ENCODE measurements at regions not wholly inside any gene's neighbourhood (a gene's known extent, or its start where the extent isn't known, plus 50 kb on each side); places are given as distances from the start of the nearest gene placed in this dataset.
A peak's percentile ranks its signal among the peaks of the same experiment; 100 is the strongest.

DNA sequence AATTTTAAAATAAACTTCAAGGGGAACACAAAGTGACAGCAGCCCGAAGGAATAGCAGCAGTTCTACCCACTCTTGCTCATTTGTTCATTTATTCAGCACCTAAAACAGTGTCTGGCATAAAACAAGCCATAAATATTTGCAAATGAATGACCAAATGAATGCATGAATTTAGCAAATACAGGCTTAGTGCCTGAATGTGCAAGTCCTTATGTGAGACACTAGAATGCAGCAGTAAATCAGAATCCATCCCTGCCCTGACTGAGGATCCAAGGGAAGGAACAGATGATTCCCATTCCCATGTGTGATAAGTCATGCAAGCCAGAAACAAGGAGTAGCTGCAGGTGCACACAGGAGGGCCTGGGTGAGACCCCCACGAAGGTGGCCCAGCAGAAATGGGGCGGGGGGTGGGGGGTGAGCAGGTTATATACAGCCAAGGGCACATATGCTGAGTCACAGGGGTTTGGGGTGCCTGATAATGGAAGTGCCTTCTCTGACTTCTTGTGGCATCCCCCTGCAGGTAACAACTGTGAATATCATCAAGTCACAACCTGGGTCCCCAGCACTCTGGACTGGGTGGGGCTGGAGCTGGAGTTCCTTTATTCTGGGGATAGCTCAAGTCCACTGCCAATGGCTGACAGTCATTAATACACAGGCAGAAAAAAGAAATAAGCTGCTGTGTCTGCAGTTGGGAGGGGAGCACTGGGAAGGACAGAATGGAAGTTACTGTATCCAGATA, 311.9 kb downstream of the TXNL1 start:
- no peaks in the 10 kb centered on the region for H3K79me1 ChIP-seq (ENCODE audit: low read depth in 1 of 2, low read length in 2 of 2)
- TF ChIP-seq RAD21 (IDR thresholded peaks at IDR 0.05; ENCODE audit: low read length) (no peak), CEBPB (IDR thresholded peaks at IDR 0.05; ENCODE audit: low read depth, low read length) (no peak), BHLHE40 (IDR thresholded peaks at IDR 0.05; ENCODE audit: low read depth, low read length) (no peak), CHD1 (IDR thresholded peaks at IDR 0.05; ENCODE audit: low read depth, low read length) (no peak), NFE2L2 (IDR thresholded peaks at IDR 0.05; ENCODE audit: low read depth, low read length) (no peak), MAFK (IDR thresholded peaks at IDR 0.05; ENCODE audit: low read depth, low read length) (no peak), RFX5 (IDR thresholded peaks at IDR 0.05; ENCODE audit: low read depth, low read length) (no peak), POLR2A (IDR thresholded peaks at IDR 0.05; ENCODE audit: low read depth, low read length) (no peak), RCOR1 (IDR thresholded peaks at IDR 0.05; ENCODE audit: insufficient replicate concordance, low read length) (no peak), MXI1 (IDR thresholded peaks at IDR 0.05; ENCODE audit: borderline replicate concordance, low read depth, low read length) (no peak), FOS (IDR thresholded peaks at IDR 0.05; ENCODE audit: low read depth, low read length) (no peak)
- TF ChIP-seq, protein P1, sequence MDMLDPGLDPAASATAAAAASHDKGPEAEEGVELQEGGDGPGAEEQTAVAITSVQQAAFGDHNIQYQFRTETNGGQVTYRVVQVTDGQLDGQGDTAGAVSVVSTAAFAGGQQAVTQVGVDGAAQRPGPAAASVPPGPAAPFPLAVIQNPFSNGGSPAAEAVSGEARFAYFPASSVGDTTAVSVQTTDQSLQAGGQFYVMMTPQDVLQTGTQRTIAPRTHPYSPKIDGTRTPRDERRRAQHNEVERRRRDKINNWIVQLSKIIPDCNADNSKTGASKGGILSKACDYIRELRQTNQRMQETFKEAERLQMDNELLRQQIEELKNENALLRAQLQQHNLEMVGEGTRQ (IDR thresholded peaks at IDR 0.05; ENCODE audit: low read depth, low read length), result no peak
- TF ChIP-seq, protein P2, sequence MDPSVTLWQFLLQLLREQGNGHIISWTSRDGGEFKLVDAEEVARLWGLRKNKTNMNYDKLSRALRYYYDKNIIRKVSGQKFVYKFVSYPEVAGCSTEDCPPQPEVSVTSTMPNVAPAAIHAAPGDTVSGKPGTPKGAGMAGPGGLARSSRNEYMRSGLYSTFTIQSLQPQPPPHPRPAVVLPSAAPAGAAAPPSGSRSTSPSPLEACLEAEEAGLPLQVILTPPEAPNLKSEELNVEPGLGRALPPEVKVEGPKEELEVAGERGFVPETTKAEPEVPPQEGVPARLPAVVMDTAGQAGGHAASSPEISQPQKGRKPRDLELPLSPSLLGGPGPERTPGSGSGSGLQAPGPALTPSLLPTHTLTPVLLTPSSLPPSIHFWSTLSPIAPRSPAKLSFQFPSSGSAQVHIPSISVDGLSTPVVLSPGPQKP (IDR thresholded peaks at IDR 0.05; ENCODE audit: borderline replicate concordance, low read depth, low read length), result no peak
- TF ChIP-seq, protein P3, sequence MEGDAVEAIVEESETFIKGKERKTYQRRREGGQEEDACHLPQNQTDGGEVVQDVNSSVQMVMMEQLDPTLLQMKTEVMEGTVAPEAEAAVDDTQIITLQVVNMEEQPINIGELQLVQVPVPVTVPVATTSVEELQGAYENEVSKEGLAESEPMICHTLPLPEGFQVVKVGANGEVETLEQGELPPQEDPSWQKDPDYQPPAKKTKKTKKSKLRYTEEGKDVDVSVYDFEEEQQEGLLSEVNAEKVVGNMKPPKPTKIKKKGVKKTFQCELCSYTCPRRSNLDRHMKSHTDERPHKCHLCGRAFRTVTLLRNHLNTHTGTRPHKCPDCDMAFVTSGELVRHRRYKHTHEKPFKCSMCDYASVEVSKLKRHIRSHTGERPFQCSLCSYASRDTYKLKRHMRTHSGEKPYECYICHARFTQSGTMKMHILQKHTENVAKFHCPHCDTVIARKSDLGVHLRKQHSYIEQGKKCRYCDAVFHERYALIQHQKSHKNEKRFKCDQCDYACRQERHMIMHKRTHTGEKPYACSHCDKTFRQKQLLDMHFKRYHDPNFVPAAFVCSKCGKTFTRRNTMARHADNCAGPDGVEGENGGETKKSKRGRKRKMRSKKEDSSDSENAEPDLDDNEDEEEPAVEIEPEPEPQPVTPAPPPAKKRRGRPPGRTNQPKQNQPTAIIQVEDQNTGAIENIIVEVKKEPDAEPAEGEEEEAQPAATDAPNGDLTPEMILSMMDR (conservative IDR thresholded peaks at IDR 0.05; ENCODE audit: low read depth, low read length), result no peak
- H3K9me1 ChIP-seq (ENCODE audit: insufficient read depth, low read length), result peaks cover 4% of the 10 kb centered on the region; the same call in 1 of the 2 replicates
- 0 out of 2 replicates have a peak overlapping the region, but pooled peaks have one; percentile 23 for H4K5ac ChIP-seq (ENCODE audit: low read depth, low read length)
- no peaks in the 10 kb centered on the region for H3K27me3 ChIP-seq (ENCODE audit: control insufficient read depth, insufficient read depth, low read length)
- no TSS peak for BruUV-seq (replicated peaks)
- H2AK9ac ChIP-seq (replicated peaks; ENCODE audit: low read depth, low read length, poor library complexity), result no peak overlapping the region
- peak overlapping the region; percentile 51; the same call in 1 of the 2 replicates for H2BK120ac ChIP-seq (ENCODE audit: low read depth, low read length)
- H3K9me3 ChIP-seq (ENCODE audit: control insufficient read depth, insufficient read depth, low read length), result no peaks in the 10 kb centered on the region
- no peak overlapping the region for H2AK5ac ChIP-seq (ENCODE audit: low read depth, low read length)
- H2BK5ac ChIP-seq (ENCODE audit: low read depth, low read length, poor library complexity, severe bottlenecking), result no peak overlapping the region
- H4K8ac ChIP-seq (ENCODE audit: low read depth in 2 of 2, low read length in 2 of 2), result peak overlapping the region in 1 of 2 experiments; percentile 62; a peak in 1 of 4 replicates
- CTCF ChIA-PET, result no interaction called here
- H2BK15ac ChIP-seq (ENCODE audit: low read depth, low read length), result 0 out of 3 replicates have a peak overlapping the region, but pooled peaks have one; percentile 27
- no CpG with 5 or more reads among the region's 3 CpGs for WGBS, 2 experiments (ENCODE audit: extremely low coverage in 2 of 2, insufficient read length in 1 of 2)
- intact Hi-C loops (cut with micrococcal nuclease), result no loop called here
- H3K4ac ChIP-seq (ENCODE audit: low read depth, low read length), result peak overlapping the region; percentile 31; the same call in 1 of the 2 replicates
- no peak overlapping the region for H2AFZ ChIP-seq (replicated peaks; ENCODE audit: low read length, poor library complexity)
- H2BK20ac ChIP-seq (ENCODE audit: low read depth, low read length), result peak overlapping the region; percentile 84; the same call in 1 of the 2 replicates
- H3K4me2 ChIP-seq (ENCODE audit: low read depth, low read length), result no peak overlapping the region
- peak overlapping the region; percentile 29; the same call in 1 of the 2 replicates for H3K23ac ChIP-seq (ENCODE audit: low read depth, low read length)
- no peak overlapping the region for H3K9ac ChIP-seq (ENCODE audit: low read depth, low read length)
- peak overlapping the region; percentile 54; the same call in 1 of the 2 replicates for H3K14ac ChIP-seq (replicated peaks; ENCODE audit: low read depth, low read length)
- H3K56ac ChIP-seq (ENCODE audit: extremely low read depth, insufficient read depth, low read length), result no peak overlapping the region
- peaks cover 10% of the 10 kb centered on the region for H3K4me1 ChIP-seq (ENCODE audit: control insufficient read depth, insufficient read depth, low read length)
- no peak overlapping the region for H4K91ac ChIP-seq (ENCODE audit: insufficient read depth, low read depth, low read length)
- H3K18ac ChIP-seq (ENCODE audit: low read depth, low read length), result peak overlapping the region; percentile 69
- no peak overlapping the region for H3K4me3 ChIP-seq (ENCODE audit: insufficient read depth, low read depth, low read length)
- H3K36me3 ChIP-seq (ENCODE audit: control insufficient read depth, insufficient read depth, low read length), result no peaks in the 10 kb centered on the region
- in situ Hi-C loops (cut with MboI; ENCODE audit: low sequenced_read_pairs), result no loop called here
- no peak overlapping the region for H3K27ac ChIP-seq (ENCODE audit: insufficient read depth, low read length)
- DNase-seq (no peak), ATAC-seq (ENCODE audit: low read depth) (peak; percentile 29; the same call in 1 of the 2 replicates)
- POLR2A ChIA-PET (ENCODE audit: unreplicated experiment), result interaction anchor here (0.6 kb wide), 2 partner anchors 14 to 441 kb away, joined by 3 read pairs; no protein-coding TSS in a partner anchor
- dilution Hi-C loops (cut with HindIII; ENCODE audit: low sequenced_read_pairs, unreplicated experiment), result no loop called here
- no peaks in the 10 kb centered on the region for H4K20me1 ChIP-seq (ENCODE audit: insufficient read depth, low read length)

All from IMR-90 (cell line).